SK-N-SH (cell line): ENCODE measurements at regions not wholly inside any gene's neighbourhood (a gene's known extent, or its start where the extent isn't known, plus 50 kb on each side); places are given as distances from the start of the nearest gene placed in this dataset.

Source experiments
- ELF1 ChIP-seq: IDR thresholded peaks from 2 replicates; pipeline ENCODE4 v1.4.0; 2012
- EZH2phosphoT487 ChIP-seq: fragments of 200-600 bp; sonication (generic); IDR thresholded peaks from 2 replicates; pipeline ENCODE4 v1.6.1; 2017; ENCODE audit warnings: low read depth, mixed run types, mild to moderate bottlenecking, antibody characterized with exemption, moderate library complexity, borderline replicate concordance
- GABPA ChIP-seq: IDR thresholded peaks from 2 replicates; pipeline ENCODE4 v1.4.0; 2012; ENCODE audit warnings: low read depth, mild to moderate bottlenecking
- NFIC ChIP-seq: IDR thresholded peaks from 2 replicates; pipeline ENCODE4 v1.4.0; 2012; ENCODE audit warnings: borderline replicate concordance
- RFX5 ChIP-seq: IDR thresholded peaks from 2 replicates; pipeline ENCODE4 v1.6.1; 2012; ENCODE audit warnings: mild to moderate bottlenecking, improper control_type of control experiment, low read length
- SIN3A ChIP-seq: IDR thresholded peaks from 2 replicates; pipeline ENCODE4 v1.6.1; 2012; ENCODE audit warnings: low read depth, mild to moderate bottlenecking, low read length, moderate library complexity, borderline replicate concordance
- SMC3 ChIP-seq: IDR thresholded peaks from 2 replicates; pipeline ENCODE4 v1.6.1; 2012; ENCODE audit warnings: low read depth, low read length, improper control_type of control experiment
- TAF1 ChIP-seq: IDR thresholded peaks from 2 replicates; pipeline ENCODE4 v1.6.1; 2012; ENCODE audit warnings: low read depth, mild to moderate bottlenecking, low read length, moderate library complexity, borderline replicate concordance
- TF ChIP-seq, protein P1 (sequence below): fragments of 150-350 bp; IDR thresholded peaks from 2 replicates; pipeline ENCODE4 v1.6.1; 2016; ENCODE audit warnings: mild to moderate bottlenecking, low read depth, low read length
- TF ChIP-seq, protein P2 (sequence below): fragments of 200-600 bp; sonication (generic); IDR thresholded peaks from 2 replicates; pipeline ENCODE4 v1.6.1; 2017; ENCODE audit warnings: antibody characterized with exemption, mild to moderate bottlenecking, moderate library complexity
- TF ChIP-seq, protein P3 (sequence below): fragments of 150-350 bp; IDR thresholded peaks from 2 replicates; pipeline ENCODE4 v1.6.1; 2017; ENCODE audit warnings: antibody characterized with exemption, low read length, low read depth, borderline replicate concordance
- TF ChIP-seq, protein P4 (sequence below): IDR thresholded peaks from 2 replicates; pipeline ENCODE4 v1.6.1; 2012; ENCODE audit warnings: mild to moderate bottlenecking, low read depth, low read length, moderate library complexity
- TF ChIP-seq, protein P5 (sequence below): IDR thresholded peaks from 2 replicates; pipeline ENCODE4 v1.4.0; 2012; ENCODE audit warnings: low read depth

DNA sequence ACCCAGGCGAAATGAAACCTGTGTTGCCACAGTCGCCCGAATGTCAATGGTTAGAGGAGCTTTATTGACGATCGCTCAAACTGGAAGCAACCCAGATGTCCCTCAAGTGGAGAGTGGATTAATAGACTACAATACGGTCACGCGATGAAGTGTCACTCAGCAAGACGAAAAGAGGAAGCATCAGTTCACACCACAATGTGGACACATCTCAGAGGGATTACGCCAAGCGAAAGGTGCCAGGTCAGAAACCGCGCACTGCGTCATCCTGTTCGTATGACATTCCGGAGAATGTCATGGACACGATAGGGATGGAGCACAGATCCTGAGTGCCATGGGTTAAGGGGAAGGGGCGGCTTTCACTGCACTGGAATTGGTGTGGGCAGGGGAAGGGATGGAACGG, 111.7 kb downstream of the HMX1 start:
- no peak for TF ChIP-seq SIN3A
- no peak for TF ChIP-seq RFX5
- no peak for TF ChIP-seq ELF1
- TF ChIP-seq EZH2phosphoT487 = no peak
- TF ChIP-seq SMC3 = no peak
- TF ChIP-seq, protein P1, sequence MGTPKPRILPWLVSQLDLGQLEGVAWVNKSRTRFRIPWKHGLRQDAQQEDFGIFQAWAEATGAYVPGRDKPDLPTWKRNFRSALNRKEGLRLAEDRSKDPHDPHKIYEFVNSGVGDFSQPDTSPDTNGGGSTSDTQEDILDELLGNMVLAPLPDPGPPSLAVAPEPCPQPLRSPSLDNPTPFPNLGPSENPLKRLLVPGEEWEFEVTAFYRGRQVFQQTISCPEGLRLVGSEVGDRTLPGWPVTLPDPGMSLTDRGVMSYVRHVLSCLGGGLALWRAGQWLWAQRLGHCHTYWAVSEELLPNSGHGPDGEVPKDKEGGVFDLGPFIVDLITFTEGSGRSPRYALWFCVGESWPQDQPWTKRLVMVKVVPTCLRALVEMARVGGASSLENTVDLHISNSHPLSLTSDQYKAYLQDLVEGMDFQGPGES = no peak
- TF ChIP-seq GABPA = no peak
- TF ChIP-seq, protein P2, sequence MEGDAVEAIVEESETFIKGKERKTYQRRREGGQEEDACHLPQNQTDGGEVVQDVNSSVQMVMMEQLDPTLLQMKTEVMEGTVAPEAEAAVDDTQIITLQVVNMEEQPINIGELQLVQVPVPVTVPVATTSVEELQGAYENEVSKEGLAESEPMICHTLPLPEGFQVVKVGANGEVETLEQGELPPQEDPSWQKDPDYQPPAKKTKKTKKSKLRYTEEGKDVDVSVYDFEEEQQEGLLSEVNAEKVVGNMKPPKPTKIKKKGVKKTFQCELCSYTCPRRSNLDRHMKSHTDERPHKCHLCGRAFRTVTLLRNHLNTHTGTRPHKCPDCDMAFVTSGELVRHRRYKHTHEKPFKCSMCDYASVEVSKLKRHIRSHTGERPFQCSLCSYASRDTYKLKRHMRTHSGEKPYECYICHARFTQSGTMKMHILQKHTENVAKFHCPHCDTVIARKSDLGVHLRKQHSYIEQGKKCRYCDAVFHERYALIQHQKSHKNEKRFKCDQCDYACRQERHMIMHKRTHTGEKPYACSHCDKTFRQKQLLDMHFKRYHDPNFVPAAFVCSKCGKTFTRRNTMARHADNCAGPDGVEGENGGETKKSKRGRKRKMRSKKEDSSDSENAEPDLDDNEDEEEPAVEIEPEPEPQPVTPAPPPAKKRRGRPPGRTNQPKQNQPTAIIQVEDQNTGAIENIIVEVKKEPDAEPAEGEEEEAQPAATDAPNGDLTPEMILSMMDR = no peak
- TF ChIP-seq, protein P3, sequence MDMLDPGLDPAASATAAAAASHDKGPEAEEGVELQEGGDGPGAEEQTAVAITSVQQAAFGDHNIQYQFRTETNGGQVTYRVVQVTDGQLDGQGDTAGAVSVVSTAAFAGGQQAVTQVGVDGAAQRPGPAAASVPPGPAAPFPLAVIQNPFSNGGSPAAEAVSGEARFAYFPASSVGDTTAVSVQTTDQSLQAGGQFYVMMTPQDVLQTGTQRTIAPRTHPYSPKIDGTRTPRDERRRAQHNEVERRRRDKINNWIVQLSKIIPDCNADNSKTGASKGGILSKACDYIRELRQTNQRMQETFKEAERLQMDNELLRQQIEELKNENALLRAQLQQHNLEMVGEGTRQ = no peak
- TF ChIP-seq TAF1 = no peak
- TF ChIP-seq NFIC = no peak
- TF ChIP-seq, protein P4, sequence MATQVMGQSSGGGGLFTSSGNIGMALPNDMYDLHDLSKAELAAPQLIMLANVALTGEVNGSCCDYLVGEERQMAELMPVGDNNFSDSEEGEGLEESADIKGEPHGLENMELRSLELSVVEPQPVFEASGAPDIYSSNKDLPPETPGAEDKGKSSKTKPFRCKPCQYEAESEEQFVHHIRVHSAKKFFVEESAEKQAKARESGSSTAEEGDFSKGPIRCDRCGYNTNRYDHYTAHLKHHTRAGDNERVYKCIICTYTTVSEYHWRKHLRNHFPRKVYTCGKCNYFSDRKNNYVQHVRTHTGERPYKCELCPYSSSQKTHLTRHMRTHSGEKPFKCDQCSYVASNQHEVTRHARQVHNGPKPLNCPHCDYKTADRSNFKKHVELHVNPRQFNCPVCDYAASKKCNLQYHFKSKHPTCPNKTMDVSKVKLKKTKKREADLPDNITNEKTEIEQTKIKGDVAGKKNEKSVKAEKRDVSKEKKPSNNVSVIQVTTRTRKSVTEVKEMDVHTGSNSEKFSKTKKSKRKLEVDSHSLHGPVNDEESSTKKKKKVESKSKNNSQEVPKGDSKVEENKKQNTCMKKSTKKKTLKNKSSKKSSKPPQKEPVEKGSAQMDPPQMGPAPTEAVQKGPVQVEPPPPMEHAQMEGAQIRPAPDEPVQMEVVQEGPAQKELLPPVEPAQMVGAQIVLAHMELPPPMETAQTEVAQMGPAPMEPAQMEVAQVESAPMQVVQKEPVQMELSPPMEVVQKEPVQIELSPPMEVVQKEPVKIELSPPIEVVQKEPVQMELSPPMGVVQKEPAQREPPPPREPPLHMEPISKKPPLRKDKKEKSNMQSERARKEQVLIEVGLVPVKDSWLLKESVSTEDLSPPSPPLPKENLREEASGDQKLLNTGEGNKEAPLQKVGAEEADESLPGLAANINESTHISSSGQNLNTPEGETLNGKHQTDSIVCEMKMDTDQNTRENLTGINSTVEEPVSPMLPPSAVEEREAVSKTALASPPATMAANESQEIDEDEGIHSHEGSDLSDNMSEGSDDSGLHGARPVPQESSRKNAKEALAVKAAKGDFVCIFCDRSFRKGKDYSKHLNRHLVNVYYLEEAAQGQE = no peak
- TF ChIP-seq, protein P5, sequence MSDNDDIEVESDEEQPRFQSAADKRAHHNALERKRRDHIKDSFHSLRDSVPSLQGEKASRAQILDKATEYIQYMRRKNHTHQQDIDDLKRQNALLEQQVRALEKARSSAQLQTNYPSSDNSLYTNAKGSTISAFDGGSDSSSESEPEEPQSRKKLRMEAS = no peak
